ENCODE measurements at regions not wholly inside any gene's neighbourhood (a gene's known extent, or its start where the extent isn't known, plus 50 kb on each side); places are given as distances from the start of the nearest gene placed in this dataset.

GRCh38 chr7:67408109-67408508 is 411.5 kb downstream of the TYW1 start:
- Mint-ChIP-seq H3K27ac (no peak overlapping the region), H3K27me3 (ENCODE audit: low read depth in 3 of 3) (peaks cover 0 to 8% (median 2%) of the 10 kb centered on the region in 3 donors), H3K9me3 (peaks cover 0 to 4% (median 0%) of the 10 kb centered on the region in 6 donors), H3K36me3 (no peaks in the 10 kb centered on the region), H3K4me1 (no peaks in the 10 kb centered on the region), H3K4me3 (no peak overlapping the region)
- no peak for DNase-seq

GRCh38 chr7:67413670-67414069 is 417.0 kb downstream of the TYW1 start:
- Mint-ChIP-seq H3K9me3 (peaks cover 0 to 16% (median 3%) of the 10 kb centered on the region in 6 donors), H3K36me3 (no peaks in the 10 kb centered on the region), H3K4me3 (no peak overlapping the region), H3K4me1 (no peaks in the 10 kb centered on the region), H3K27me3 (ENCODE audit: low read depth in 3 of 3) (peaks cover 0 to 6% (median 1%) of the 10 kb centered on the region in 3 donors), H3K27ac (no peak overlapping the region)
- no peak for DNase-seq

GRCh38 chr7:67414858-67415257 is 418.2 kb downstream of the TYW1 start:
- Mint-ChIP-seq H3K9me3 (peaks cover 2 to 11% (median 3%) of the 10 kb centered on the region in 6 donors), H3K4me1 (no peaks in the 10 kb centered on the region), H3K27ac (no peak overlapping the region), H3K36me3 (no peaks in the 10 kb centered on the region), H3K4me3 (no peak overlapping the region), H3K27me3 (ENCODE audit: low read depth in 3 of 3) (peaks cover 0 to 2% (median 1%) of the 10 kb centered on the region in 3 donors)
- no peak for DNase-seq

DNA sequence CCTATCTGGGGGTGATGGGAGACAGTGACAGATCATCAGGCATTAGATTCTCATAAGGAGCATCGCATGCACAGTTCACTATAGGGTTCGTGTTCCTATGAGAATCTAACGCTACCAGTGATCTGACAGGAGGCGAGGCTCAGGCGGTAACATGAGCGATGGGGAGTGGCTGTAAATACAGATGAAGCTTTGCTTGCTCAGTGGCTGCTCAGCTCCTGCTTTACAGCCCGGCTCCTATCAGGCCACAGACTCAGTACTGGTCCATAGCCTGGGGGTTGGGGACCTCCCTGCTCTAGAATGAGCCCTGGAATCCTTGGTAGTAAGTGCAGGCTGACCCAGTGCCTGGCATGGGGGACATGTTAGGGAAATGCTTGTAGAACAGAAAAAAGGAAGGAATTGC is 426.0 kb downstream of the TYW1 start:
- peaks cover 0 to 3% (median 0%) of the 10 kb centered on the region in 6 donors for H3K9me3 Mint-ChIP-seq
- H3K4me1 Mint-ChIP-seq: no peaks in the 10 kb centered on the region
- H3K36me3 Mint-ChIP-seq: no peaks in the 10 kb centered on the region
- peaks cover 0 to 3% (median 2%) of the 10 kb centered on the region in 3 donors for H3K27me3 Mint-ChIP-seq (ENCODE audit: low read depth in 3 of 3)
- no peak overlapping the region for H3K27ac Mint-ChIP-seq
- no peak for DNase-seq
- H3K4me3 Mint-ChIP-seq: no peak overlapping the region

DNA sequence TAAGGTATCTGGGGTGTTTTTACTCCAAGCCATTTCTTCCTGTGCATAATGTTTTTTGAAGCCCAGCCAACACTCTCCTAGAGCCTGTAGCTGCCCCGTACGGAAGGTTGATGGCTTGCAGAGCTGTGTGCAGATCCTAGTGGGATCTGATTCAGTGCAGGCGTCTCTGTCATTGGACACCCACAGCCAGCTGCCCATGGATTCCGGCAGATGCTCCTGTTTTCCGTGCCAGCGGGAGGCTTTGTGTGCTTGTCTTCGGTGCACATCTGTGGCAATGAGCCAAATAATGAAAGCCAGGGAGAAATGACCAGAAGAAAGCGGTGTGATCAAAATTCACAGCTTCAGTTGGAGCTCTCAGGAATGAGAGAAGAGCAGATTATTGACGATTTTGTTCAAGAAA is 426.4 kb downstream of the TYW1 start:
- DNase-seq: no peak
- Mint-ChIP-seq H3K27ac (no peak overlapping the region), H3K4me3 (no peak overlapping the region), H3K27me3 (ENCODE audit: low read depth in 3 of 3) (peaks cover 0 to 3% (median 2%) of the 10 kb centered on the region in 3 donors), H3K9me3 (peaks cover 0 to 3% (median 0%) of the 10 kb centered on the region in 6 donors), H3K4me1 (no peaks in the 10 kb centered on the region), H3K36me3 (no peaks in the 10 kb centered on the region)

- Mint-ChIP-seq H3K9me3 (peaks cover 0 to 11% (median 0%) of the 10 kb centered on the region in 6 donors), H3K36me3 (no peaks in the 10 kb centered on the region)
These were observed 430.0 kb downstream of the TYW1 start for GRCh38 chr7:67426654-67427053.

GRCh38 chr7:67429735-67430134 is 433.1 kb downstream of the TYW1 start:
- Mint-ChIP-seq H3K27me3 (ENCODE audit: low read depth in 3 of 3) (peaks cover 0 to 3% (median 2%) of the 10 kb centered on the region in 3 donors), H3K4me1 (no peaks in the 10 kb centered on the region), H3K9me3 (peaks cover 0 to 12% (median 8%) of the 10 kb centered on the region in 6 donors), H3K4me3 (no peak overlapping the region), H3K27ac (no peak overlapping the region), H3K36me3 (no peaks in the 10 kb centered on the region)
- DNase-seq: no peak

More at GRCh38 chr7:67426654-67427053, 430.0 kb downstream of the TYW1 start:
- Mint-ChIP-seq H3K4me3 (no peak overlapping the region), H3K27ac (no peak overlapping the region), H3K4me1 (no peaks in the 10 kb centered on the region), H3K27me3 (ENCODE audit: low read depth in 3 of 3) (peaks cover 0 to 3% (median 2%) of the 10 kb centered on the region in 3 donors)
- no peak for DNase-seq

- H3K4me1 Mint-ChIP-seq: no peaks in the 10 kb centered on the region
- H3K9me3 Mint-ChIP-seq: peaks cover 0 to 14% (median 8%) of the 10 kb centered on the region in 6 donors
- H3K27ac Mint-ChIP-seq: no peak overlapping the region
- peaks cover 0 to 3% (median 2%) of the 10 kb centered on the region in 3 donors for H3K27me3 Mint-ChIP-seq (ENCODE audit: low read depth in 3 of 3)
- no peak for DNase-seq
- H3K4me3 Mint-ChIP-seq: no peak overlapping the region
- H3K36me3 Mint-ChIP-seq: no peaks in the 10 kb centered on the region
These were observed 436.1 kb downstream of the TYW1 start for GRCh38 chr7:67432536-67433234.

- no peaks in the 10 kb centered on the region for H3K4me1 Mint-ChIP-seq
- peaks cover 0 to 13% (median 8%) of the 10 kb centered on the region in 6 donors for H3K9me3 Mint-ChIP-seq
- no peak for DNase-seq
- no peak overlapping the region for H3K27ac Mint-ChIP-seq
- H3K27me3 Mint-ChIP-seq (ENCODE audit: low read depth in 3 of 3): peaks cover 2 to 6% (median 3%) of the 10 kb centered on the region in 3 donors
- H3K4me3 Mint-ChIP-seq: no peak overlapping the region
- H3K36me3 Mint-ChIP-seq: no peaks in the 10 kb centered on the region
These were observed 439.4 kb downstream of the TYW1 start for GRCh38 chr7:67435894-67436535.

DNA sequence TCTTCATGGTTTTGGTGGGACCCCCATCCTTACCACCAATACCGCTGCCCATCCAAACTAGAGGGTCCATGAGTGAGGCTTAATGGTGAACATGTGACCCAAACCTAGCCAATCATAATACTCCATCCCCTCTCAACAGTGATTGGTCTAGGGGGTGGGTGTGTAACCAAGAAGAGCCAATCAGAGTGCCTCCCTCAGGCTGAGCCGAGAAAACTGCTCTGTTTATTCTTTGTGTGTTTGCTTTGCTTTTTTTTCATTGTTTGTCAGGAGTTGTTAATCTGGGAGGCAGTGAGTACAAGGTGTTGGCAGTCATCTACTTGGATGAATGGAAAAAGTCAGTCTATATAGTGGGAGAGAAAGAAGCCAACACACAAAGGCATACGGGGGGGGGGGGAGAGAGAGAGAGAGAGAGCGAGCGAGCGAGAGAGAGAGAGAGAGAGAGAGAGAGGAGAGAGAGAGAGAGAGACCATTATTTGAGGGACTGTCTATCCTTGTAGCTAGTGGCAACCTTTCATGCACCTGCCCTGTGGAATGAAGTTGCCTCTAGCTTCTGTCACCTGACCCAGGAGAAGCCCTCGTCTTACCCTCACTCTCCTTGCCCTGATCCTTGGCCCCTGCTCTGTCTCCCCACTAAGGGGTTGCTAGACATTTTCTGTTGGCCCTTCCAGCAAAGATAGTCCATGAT is 441.7 kb downstream of the TYW1 start:
- DNase-seq: no peak
- Mint-ChIP-seq H3K27me3 (ENCODE audit: low read depth in 3 of 3) (peaks cover 1 to 3% (median 2%) of the 10 kb centered on the region in 3 donors), H3K27ac (no peak overlapping the region), H3K36me3 (no peaks in the 10 kb centered on the region), H3K4me3 (no peak overlapping the region), H3K4me1 (no peaks in the 10 kb centered on the region), H3K9me3 (peaks cover 0 to 8% (median 6%) of the 10 kb centered on the region in 6 donors)

DNA sequence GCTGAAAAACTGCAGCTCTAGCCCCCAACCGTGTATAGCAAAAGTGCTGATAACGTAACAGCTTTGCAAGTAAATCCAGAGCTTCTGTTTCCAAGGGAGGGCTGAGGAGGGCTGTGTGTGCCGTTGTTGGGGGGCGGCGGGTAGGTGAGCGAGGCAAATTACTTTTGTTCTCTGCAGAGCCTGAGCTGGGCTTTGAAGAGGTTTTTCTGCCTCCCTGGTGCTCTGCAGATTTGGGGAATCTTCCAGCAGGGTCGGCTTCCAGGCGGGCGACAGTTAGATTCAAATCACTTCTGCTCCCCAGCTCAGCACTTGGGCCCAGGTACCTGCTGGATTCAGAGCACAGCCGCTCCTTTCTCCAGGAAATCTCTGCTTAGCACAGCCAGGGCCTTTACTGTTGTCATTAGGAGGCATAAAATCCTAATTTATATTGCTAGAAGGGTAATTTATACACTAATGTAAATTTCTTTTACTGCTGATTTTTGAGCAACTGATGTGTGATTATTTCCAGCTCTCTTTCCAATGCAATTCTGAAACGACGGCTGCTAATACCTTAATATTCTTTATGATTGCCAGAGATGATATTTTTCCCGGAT is 442.4 kb downstream of the TYW1 start:
- H3K27ac Mint-ChIP-seq: no peak overlapping the region
- no peaks in the 10 kb centered on the region for H3K36me3 Mint-ChIP-seq
- H3K4me3 Mint-ChIP-seq: no peak overlapping the region
- H3K4me1 Mint-ChIP-seq: no peaks in the 10 kb centered on the region
- no peak for DNase-seq
- peaks cover 0 to 7% (median 1%) of the 10 kb centered on the region in 6 donors for H3K9me3 Mint-ChIP-seq
- H3K27me3 Mint-ChIP-seq (ENCODE audit: low read depth in 3 of 3): peaks cover 2 to 3% (median 3%) of the 10 kb centered on the region in 3 donors

GRCh38 chr7:67440321-67440720 is 443.7 kb downstream of the TYW1 start:
- H3K4me3 Mint-ChIP-seq: no peak overlapping the region
- DNase-seq: no peak

GRCh38 chr7:67445728-67446127 is 449.1 kb downstream of the TYW1 start:
- Mint-ChIP-seq H3K9me3 (no peaks in the 10 kb centered on the region), H3K27ac (no peak overlapping the region), H3K27me3 (ENCODE audit: low read depth in 3 of 3) (peaks cover 0 to 4% (median 2%) of the 10 kb centered on the region in 3 donors), H3K4me1 (no peaks in the 10 kb centered on the region), H3K4me3 (no peak overlapping the region), H3K36me3 (no peaks in the 10 kb centered on the region)
- no peak for DNase-seq

More at GRCh38 chr7:67440321-67440720, 443.7 kb downstream of the TYW1 start:
- Mint-ChIP-seq H3K4me1 (no peaks in the 10 kb centered on the region), H3K27me3 (ENCODE audit: low read depth in 3 of 3) (peaks cover 2 to 3% (median 3%) of the 10 kb centered on the region in 3 donors), H3K27ac (no peak overlapping the region), H3K9me3 (peaks cover 0 to 7% (median 0%) of the 10 kb centered on the region in 6 donors), H3K36me3 (no peaks in the 10 kb centered on the region)

Data from immature natural killer cell (primary cell).